ENCODE measurements at regions not wholly inside any gene's neighbourhood (a gene's known extent, or its start where the extent isn't known, plus 50 kb on each side); places are given as distances from the start of the nearest gene placed in this dataset.

DNA sequence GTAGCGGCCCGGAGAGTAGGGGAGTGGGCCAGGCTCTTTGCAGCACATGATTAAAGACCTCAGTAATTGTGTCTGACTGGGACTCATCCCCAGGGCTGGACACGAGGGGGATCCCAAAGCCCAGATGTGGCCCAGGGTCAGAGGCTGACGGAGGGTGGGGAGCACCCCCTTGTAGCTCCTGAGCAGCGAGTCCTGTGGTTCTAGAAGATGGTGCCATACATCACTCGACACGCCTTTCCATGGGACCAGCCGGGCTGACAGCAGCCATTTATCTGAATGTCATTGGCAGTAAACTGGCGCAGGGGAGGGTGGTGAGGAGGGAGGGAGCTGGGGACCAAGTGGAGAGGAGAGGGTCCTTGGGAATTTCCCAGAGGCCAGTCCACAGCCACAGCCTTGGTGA, 65.1 kb upstream of the FAM222A start:
- no peaks in the 10 kb centered on the region for H3K36me3 Mint-ChIP-seq
- CTCF ChIA-PET = no interaction called here
- H3K36me3 ChIP-seq (ENCODE audit: insufficient read depth, low read length) = no peaks in the 10 kb centered on the region
- H3K4me3 Mint-ChIP-seq = no peak overlapping the region
- H3K27me3 Mint-ChIP-seq = peaks cover 22 to 49% of the 10 kb centered on the region in 2 donors
- no peak overlapping the region for H3K27ac ChIP-seq (ENCODE audit: low read depth, low read length)
- no peaks in the 10 kb centered on the region for H3K4me1 ChIP-seq (ENCODE audit: insufficient read depth, low read length)
- H3K27me3 ChIP-seq (ENCODE audit: insufficient read depth, low read length, poor library complexity, severe bottlenecking) = peaks cover 4% of the 10 kb centered on the region
- no peak overlapping the region for H3K27ac Mint-ChIP-seq
- no peak overlapping the region for H3K4me3 ChIP-seq (ENCODE audit: low read length)
- no peaks in the 10 kb centered on the region for H3K4me1 Mint-ChIP-seq
- H3K9me3 Mint-ChIP-seq = no peaks in the 10 kb centered on the region
- DNase-seq = no peak
- no peaks in the 10 kb centered on the region for H3K9me3 ChIP-seq (ENCODE audit: low read length)
- POLR2A ChIA-PET = no interaction called here

DNA sequence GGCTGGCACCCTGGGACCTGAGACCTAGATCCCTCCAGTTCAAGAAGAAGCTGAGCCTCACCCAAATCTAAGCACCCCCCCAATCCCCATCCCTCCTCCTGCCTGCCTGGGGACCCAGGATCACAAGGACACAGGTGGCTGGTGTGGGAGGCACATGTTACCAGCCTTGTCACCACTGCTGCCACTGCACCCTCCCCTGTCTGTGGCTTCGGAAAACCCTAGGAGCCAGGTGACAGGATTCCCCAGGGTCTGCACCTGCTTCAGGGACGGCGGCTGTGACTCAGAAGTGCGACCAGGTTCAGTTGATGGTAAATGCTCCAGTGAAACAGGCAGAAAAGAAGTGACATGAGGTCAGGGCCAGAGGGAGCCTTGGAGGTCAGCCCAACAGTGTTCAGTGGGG, 62.8 kb upstream of the FAM222A start:
- Mint-ChIP-seq H3K27ac (no peak overlapping the region), H3K9me3 (no peaks in the 10 kb centered on the region), H3K27me3 (peaks cover 20 to 52% of the 10 kb centered on the region in 2 donors), H3K36me3 (no peaks in the 10 kb centered on the region), H3K4me3 (no peak overlapping the region), H3K4me1 (no peaks in the 10 kb centered on the region)
- no peak overlapping the region for H3K4me3 ChIP-seq (ENCODE audit: low read length)
- H3K27ac ChIP-seq (ENCODE audit: low read depth, low read length) = no peak overlapping the region
- H3K4me1 ChIP-seq (ENCODE audit: insufficient read depth, low read length) = no peaks in the 10 kb centered on the region
- H3K36me3 ChIP-seq (ENCODE audit: insufficient read depth, low read length) = no peaks in the 10 kb centered on the region
- POLR2A ChIA-PET = no interaction called here
- H3K9me3 ChIP-seq (ENCODE audit: low read length) = no peaks in the 10 kb centered on the region
- no peaks in the 10 kb centered on the region for H3K27me3 ChIP-seq (ENCODE audit: insufficient read depth, low read length, poor library complexity, severe bottlenecking)
- DNase-seq = no peak
- CTCF ChIA-PET = no interaction called here

DNA sequence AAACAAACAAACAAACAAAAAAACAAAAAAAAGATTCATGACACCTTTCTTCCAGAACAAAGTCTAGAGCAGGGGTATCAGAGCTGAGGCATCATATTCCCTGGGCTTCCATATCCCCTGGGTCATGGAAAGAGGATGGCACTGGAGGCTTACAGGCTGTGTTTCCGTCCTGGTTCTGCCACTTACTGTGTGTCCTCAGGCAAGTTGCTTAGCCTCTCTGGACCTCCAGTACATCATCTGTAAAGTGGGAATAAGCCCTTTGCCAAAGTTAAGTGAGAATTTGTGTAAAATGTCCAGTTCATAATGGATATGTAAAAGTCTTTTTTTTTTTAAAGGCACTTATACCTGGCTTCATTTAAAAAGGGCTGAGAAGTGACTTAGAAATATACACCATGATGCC, 62.0 kb upstream of the FAM222A start:
- H3K4me1 Mint-ChIP-seq = no peaks in the 10 kb centered on the region
- ChIA-PET CTCF (no interaction called here), POLR2A (no interaction called here)
- H3K9me3 ChIP-seq (ENCODE audit: low read length) = no peaks in the 10 kb centered on the region
- H3K9me3 Mint-ChIP-seq = no peaks in the 10 kb centered on the region
- H3K27me3 ChIP-seq (ENCODE audit: insufficient read depth, low read length, poor library complexity, severe bottlenecking) = no peaks in the 10 kb centered on the region
- no peak overlapping the region for H3K27ac Mint-ChIP-seq
- no peak overlapping the region for H3K4me3 ChIP-seq (ENCODE audit: low read length)
- H3K36me3 ChIP-seq (ENCODE audit: insufficient read depth, low read length) = no peaks in the 10 kb centered on the region
- no peak overlapping the region for H3K27ac ChIP-seq (ENCODE audit: low read depth, low read length)
- H3K4me3 Mint-ChIP-seq = no peak overlapping the region
- H3K27me3 Mint-ChIP-seq = peaks cover 17 to 45% of the 10 kb centered on the region in 2 donors
- H3K4me1 ChIP-seq (ENCODE audit: insufficient read depth, low read length) = no peaks in the 10 kb centered on the region
- DNase-seq = no peak
- H3K36me3 Mint-ChIP-seq = no peaks in the 10 kb centered on the region

DNA sequence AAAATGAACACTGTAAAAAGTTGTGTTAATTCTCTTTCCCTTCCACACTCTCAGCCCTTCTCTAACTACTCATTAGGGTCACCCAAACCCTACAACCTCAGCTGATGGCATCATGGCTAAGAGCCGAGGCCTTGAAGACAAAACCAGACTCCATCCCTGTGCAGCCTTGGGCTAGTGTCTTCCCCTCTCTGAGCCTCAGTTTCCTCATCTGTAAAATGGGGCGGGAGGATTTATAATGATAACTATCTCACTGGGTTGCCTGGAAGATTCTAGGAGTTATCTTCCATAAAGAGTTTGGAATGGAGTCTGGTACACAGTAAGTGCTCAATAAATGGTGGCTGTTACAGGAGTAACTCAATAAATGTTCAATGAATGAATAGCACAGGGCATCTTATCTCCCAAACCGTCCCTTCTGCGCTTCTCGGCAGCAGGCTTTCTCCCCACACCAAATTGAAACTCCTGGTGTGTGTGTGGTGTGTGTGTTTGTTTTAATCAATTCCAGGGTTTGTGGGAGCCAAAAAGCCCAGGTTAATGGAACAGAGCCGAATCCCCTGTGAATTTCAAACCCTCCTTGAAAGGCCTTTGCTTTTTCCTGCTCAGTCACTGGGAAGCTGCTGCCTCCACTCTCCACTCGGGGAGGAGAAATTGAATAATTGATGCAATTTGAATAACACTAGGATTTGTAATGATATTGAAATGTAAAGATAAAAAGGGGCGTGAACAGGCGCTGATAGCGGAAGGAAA, 61.2 kb upstream of the FAM222A start:
- Histone ChIP-seq H3K4me1 (ENCODE audit: insufficient read depth, low read length) (no peaks in the 10 kb centered on the region), H3K36me3 (ENCODE audit: insufficient read depth, low read length) (no peaks in the 10 kb centered on the region), H3K4me3 (ENCODE audit: low read length) (no peak overlapping the region), H3K27me3 (ENCODE audit: insufficient read depth, low read length, poor library complexity, severe bottlenecking) (peaks cover 4% of the 10 kb centered on the region), H3K9me3 (ENCODE audit: low read length) (no peaks in the 10 kb centered on the region), H3K27ac (ENCODE audit: low read depth, low read length) (no peak overlapping the region)
- H3K27ac Mint-ChIP-seq = no peak overlapping the region
- CTCF ChIA-PET = no interaction called here
- POLR2A ChIA-PET = no interaction called here
- H3K27me3 Mint-ChIP-seq = peaks cover 21 to 37% of the 10 kb centered on the region in 2 donors
- no peaks in the 10 kb centered on the region for H3K4me1 Mint-ChIP-seq
- no peak for DNase-seq
- H3K9me3 Mint-ChIP-seq = no peaks in the 10 kb centered on the region
- H3K36me3 Mint-ChIP-seq = peaks cover 0 to 2% (median 0%) of the 10 kb centered on the region in 3 donors
- no peak overlapping the region for H3K4me3 Mint-ChIP-seq

DNA sequence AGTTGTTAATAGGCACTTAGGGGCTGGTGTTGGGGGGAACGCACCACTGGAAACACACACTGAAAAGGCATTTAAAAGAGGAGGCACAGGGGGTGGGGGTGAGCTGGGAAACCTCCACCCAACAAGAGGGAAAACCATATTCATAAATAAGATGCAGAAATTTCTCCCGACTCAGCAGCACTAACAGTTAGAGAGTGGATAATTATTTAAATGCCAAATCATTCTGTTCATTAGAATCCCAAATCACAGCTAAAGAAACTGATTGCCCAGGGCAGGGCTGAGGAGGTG, 60.7 kb upstream of the FAM222A start:
- H3K4me1 ChIP-seq (ENCODE audit: insufficient read depth, low read length) = no peaks in the 10 kb centered on the region
- H3K36me3 Mint-ChIP-seq = peaks cover 0 to 2% (median 0%) of the 10 kb centered on the region in 3 donors
- no peak overlapping the region for H3K4me3 ChIP-seq (ENCODE audit: low read length)
- H3K9me3 ChIP-seq (ENCODE audit: low read length) = no peaks in the 10 kb centered on the region
- peaks cover 21 to 36% of the 10 kb centered on the region in 2 donors for H3K27me3 Mint-ChIP-seq
- no peaks in the 10 kb centered on the region for H3K4me1 Mint-ChIP-seq
- H3K4me3 Mint-ChIP-seq = no peak overlapping the region
- no peak overlapping the region for H3K27ac Mint-ChIP-seq
- H3K9me3 Mint-ChIP-seq = no peaks in the 10 kb centered on the region
- no peak for DNase-seq
- ChIA-PET POLR2A (no interaction called here), CTCF (no interaction called here)
- H3K27ac ChIP-seq (ENCODE audit: low read depth, low read length) = no peak overlapping the region
- H3K27me3 ChIP-seq (ENCODE audit: insufficient read depth, low read length, poor library complexity, severe bottlenecking) = peaks cover 5% of the 10 kb centered on the region
- no peaks in the 10 kb centered on the region for H3K36me3 ChIP-seq (ENCODE audit: insufficient read depth, low read length)

DNA sequence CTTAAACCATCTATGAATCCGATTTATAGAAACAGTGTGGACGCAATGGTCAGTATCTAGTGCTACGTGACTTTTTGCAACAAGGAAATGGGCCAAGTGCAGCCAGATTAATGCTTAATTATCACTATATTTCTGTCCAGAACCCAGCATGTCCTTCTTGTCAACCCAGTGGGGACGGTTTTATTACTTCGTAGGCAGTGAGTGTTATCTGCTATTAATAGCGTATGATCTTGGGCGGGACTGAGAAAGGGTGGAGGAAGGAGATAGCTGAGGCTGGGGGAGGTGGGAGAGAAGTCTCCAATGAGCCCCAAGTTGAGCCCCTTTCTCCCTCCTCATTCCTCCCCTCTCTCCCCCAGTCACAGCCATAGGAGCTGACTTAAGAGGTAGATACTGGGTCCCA, 59.7 kb upstream of the FAM222A start:
- CTCF ChIA-PET = no interaction called here
- H3K4me3 Mint-ChIP-seq = no peak overlapping the region
- H3K36me3 Mint-ChIP-seq = peaks cover 0 to 2% (median 0%) of the 10 kb centered on the region in 3 donors
- H3K9me3 Mint-ChIP-seq = no peaks in the 10 kb centered on the region
- Histone ChIP-seq H3K27ac (ENCODE audit: low read depth, low read length) (no peak overlapping the region), H3K9me3 (ENCODE audit: low read length) (no peaks in the 10 kb centered on the region), H3K36me3 (ENCODE audit: insufficient read depth, low read length) (no peaks in the 10 kb centered on the region), H3K4me3 (ENCODE audit: low read length) (no peak overlapping the region), H3K27me3 (ENCODE audit: insufficient read depth, low read length, poor library complexity, severe bottlenecking) (peaks cover 5% of the 10 kb centered on the region), H3K4me1 (ENCODE audit: insufficient read depth, low read length) (no peaks in the 10 kb centered on the region)
- POLR2A ChIA-PET = no interaction called here
- H3K27ac Mint-ChIP-seq = no peak overlapping the region
- DNase-seq = no peak
- no peaks in the 10 kb centered on the region for H3K4me1 Mint-ChIP-seq
- peaks cover 21 to 29% of the 10 kb centered on the region in 2 donors for H3K27me3 Mint-ChIP-seq

DNA sequence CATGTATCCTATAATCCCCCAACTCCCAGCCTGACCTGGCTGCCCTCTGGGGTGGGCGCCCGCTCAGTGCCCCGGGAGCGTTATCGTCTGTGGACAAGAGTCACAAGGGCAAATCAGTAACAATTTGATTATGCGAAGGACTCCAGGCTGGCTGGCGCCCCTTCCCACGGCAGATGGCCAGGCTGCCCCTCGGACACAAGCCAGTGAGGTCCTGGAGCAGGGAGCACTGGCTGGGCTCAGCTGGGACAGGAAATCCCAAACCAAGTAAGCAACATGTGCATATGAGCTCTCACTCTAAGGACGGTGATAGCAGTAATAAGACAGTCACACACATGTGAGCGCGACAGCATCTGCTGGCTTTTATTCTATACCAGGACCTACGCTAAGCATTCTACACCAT, 59.3 kb upstream of the FAM222A start:
- Histone ChIP-seq H3K9me3 (ENCODE audit: low read length) (no peaks in the 10 kb centered on the region), H3K36me3 (ENCODE audit: insufficient read depth, low read length) (no peaks in the 10 kb centered on the region), H3K4me1 (ENCODE audit: insufficient read depth, low read length) (no peaks in the 10 kb centered on the region), H3K27ac (ENCODE audit: low read depth, low read length) (no peak overlapping the region), H3K27me3 (ENCODE audit: insufficient read depth, low read length, poor library complexity, severe bottlenecking) (peaks cover 5% of the 10 kb centered on the region), H3K4me3 (ENCODE audit: low read length) (no peak overlapping the region)
- POLR2A ChIA-PET = no interaction called here
- Mint-ChIP-seq H3K27me3 (peaks cover 20 to 29% of the 10 kb centered on the region in 2 donors), H3K27ac (no peak overlapping the region), H3K36me3 (peaks cover 0 to 2% (median 0%) of the 10 kb centered on the region in 3 donors), H3K4me3 (no peak overlapping the region), H3K9me3 (no peaks in the 10 kb centered on the region), H3K4me1 (no peaks in the 10 kb centered on the region)
- no peak for DNase-seq
- CTCF ChIA-PET = no interaction called here

DNA sequence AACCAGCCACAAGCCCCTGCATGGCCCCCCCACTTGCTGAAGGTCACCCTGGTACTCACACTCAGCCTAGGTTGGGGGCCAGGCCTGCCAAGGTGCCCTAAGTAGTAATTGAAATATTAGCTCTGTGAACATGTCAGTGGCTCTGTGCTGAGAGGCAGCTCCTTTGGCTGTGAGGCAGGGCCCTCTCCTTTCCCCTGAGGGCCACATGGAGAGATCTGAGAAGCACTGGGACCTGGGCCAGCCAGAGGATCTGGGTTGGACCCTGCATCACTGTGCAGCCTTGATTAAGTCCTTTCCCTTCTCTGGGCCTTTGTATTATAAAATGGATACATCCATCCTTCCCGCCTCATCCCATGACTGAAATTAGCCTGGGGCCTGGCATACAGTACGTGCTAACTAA, 58.0 kb upstream of the FAM222A start:
- H3K4me1 ChIP-seq (ENCODE audit: insufficient read depth, low read length) = no peaks in the 10 kb centered on the region
- no peak for DNase-seq
- H3K36me3 Mint-ChIP-seq = peaks cover 0 to 2% (median 0%) of the 10 kb centered on the region in 3 donors
- H3K4me3 ChIP-seq (ENCODE audit: low read length) = no peak overlapping the region
- no peak overlapping the region for H3K27ac Mint-ChIP-seq
- H3K36me3 ChIP-seq (ENCODE audit: insufficient read depth, low read length) = no peaks in the 10 kb centered on the region
- peaks cover 15 to 22% of the 10 kb centered on the region in 2 donors for H3K27me3 Mint-ChIP-seq
- no peaks in the 10 kb centered on the region for H3K4me1 Mint-ChIP-seq
- ChIA-PET POLR2A (no interaction called here), CTCF (no interaction called here)
- H3K27me3 ChIP-seq (ENCODE audit: insufficient read depth, low read length, poor library complexity, severe bottlenecking) = peaks cover 5% of the 10 kb centered on the region
- H3K9me3 Mint-ChIP-seq = no peaks in the 10 kb centered on the region
- H3K9me3 ChIP-seq (ENCODE audit: low read length) = no peaks in the 10 kb centered on the region
- H3K4me3 Mint-ChIP-seq = no peak overlapping the region
- H3K27ac ChIP-seq (ENCODE audit: low read depth, low read length) = no peak overlapping the region

DNA sequence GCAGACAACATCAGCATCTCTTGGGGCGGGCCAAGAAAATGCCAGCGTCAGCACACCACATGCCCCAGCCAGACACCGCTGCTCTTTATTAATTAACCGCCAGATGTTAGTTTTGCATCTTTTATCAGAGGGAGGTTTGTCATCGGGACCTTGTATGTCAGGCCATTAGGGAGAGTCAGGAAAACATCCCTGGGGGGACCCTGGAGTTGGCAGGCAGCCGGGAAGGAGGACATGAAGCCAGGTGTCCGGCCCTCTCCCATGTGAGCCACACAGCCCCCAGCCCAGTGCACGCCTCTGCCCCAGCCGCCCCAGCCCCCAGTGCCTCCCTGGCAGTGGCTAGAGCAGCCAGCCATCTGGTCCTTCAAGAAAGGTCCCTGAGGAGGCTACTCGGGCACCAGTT, 56.9 kb upstream of the FAM222A start:
- H3K4me1 Mint-ChIP-seq = no peaks in the 10 kb centered on the region
- peaks cover 0 to 2% (median 0%) of the 10 kb centered on the region in 3 donors for H3K36me3 Mint-ChIP-seq
- Histone ChIP-seq H3K4me3 (ENCODE audit: low read length) (no peak overlapping the region), H3K9me3 (ENCODE audit: low read length) (no peaks in the 10 kb centered on the region), H3K36me3 (ENCODE audit: insufficient read depth, low read length) (no peaks in the 10 kb centered on the region), H3K27ac (ENCODE audit: low read depth, low read length) (no peak overlapping the region), H3K27me3 (ENCODE audit: insufficient read depth, low read length, poor library complexity, severe bottlenecking) (peaks cover 5% of the 10 kb centered on the region), H3K4me1 (ENCODE audit: insufficient read depth, low read length) (no peaks in the 10 kb centered on the region)
- no peak overlapping the region for H3K4me3 Mint-ChIP-seq
- H3K9me3 Mint-ChIP-seq = no peaks in the 10 kb centered on the region
- ChIA-PET CTCF (interaction anchor here (2.2 kb wide), 1 partner anchor 59 kb away, joined by 7 read pairs; no protein-coding TSS in a partner anchor), POLR2A (no interaction called here)
- no peak overlapping the region for H3K27ac Mint-ChIP-seq
- DNase-seq = no peak
- H3K27me3 Mint-ChIP-seq = peaks cover 14 to 15% of the 10 kb centered on the region in 2 donors

Measured in CD8-positive, alpha-beta memory T cell (primary cell).